GM18511 (cell line): ENCODE measurements at regions not wholly inside any gene's neighbourhood (a gene's known extent, or its start where the extent isn't known, plus 50 kb on each side); places are given as distances from the start of the nearest gene placed in this dataset.
A peak's percentile ranks its signal among the peaks of the same experiment; 100 is the strongest.
"Not testable (repeated sequence)": the region's sequence is repeated elsewhere in the genome, so short reads cannot be mapped to it uniquely, and the experiment has no call there.

Experiments used
- ATAC-seq: cut with Tn5 transposase; IDR thresholded peaks from one replicate; pipeline ENCODE4 v1.9.1; 2021; ENCODE audit warnings: mild to moderate bottlenecking, moderate library complexity; ENCODE audit not compliant: unreplicated experiment

DNA sequence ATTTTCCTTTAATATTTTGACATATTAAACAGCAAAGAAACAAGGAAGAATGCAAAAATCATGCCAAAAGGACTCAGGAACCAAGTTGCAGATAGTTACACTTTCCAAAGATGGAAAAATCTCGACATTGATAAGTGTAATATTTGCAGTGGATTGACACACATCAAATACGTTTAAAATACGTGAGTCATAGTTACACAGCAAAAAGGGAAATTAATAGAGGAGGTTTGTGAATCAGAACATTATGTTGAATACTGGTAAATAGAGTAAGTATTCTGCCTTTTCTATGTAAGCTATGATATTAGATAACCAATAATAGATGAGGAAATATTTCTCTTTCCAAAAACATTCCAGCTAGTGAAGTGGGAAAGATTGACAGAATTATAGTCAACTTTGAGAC, 1761.3 kb upstream of the IGFBP7 start:
- ATAC-seq: no peak

GRCh38 chr4:58849026-58849425, 1738.8 kb upstream of the IGFBP7 start:
- ATAC-seq: no peak

- no peak for ATAC-seq
Measured at GRCh38 chr4:58843455-58843854, 1733.3 kb upstream of the IGFBP7 start.

GRCh38 chr4:58833126-58833525, 1722.9 kb upstream of the IGFBP7 start:
- no peak for ATAC-seq

DNA sequence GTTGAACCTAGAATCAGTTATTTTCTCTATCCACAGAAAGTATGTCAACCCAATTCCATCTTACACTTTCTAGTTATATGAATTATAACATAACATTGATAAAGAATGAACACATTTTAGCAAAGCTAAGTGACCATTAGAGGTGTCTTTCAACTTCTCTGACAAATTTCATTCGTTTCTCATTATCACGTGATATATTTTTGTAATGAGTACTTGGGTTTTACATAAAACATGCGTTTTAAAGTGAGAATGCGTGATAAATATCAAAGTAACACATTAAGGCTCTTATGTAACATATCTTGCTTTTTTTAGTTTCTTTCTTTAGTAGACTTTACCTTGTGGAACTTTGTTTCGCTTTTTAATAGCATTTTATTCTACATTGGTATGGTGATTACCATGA, 1715.1 kb upstream of the IGFBP7 start:
- ATAC-seq: no peak

- ATAC-seq: not testable (repeated sequence)
Measured at GRCh38 chr4:58818560-58818959, 1708.4 kb upstream of the IGFBP7 start.

DNA sequence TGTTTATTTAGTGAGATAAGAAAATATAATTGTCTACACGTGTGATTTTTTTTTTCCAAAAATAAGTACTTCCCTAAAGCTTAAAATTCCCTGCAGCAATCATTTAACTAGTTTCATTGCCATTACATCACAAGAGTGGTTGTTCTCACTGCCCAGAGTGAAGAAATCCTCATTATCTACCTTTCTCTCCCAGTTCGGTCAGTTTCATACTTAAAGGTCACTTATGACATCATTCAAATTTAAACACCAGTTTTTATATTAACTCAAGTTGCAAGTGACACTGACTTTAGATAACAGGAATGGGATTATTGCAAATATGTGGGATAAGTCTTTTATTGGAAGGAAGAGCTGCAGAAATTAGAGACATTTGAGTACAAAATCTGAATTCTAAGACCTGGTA, 1699.8 kb upstream of the IGFBP7 start:
- no peak for ATAC-seq

- no peak for ATAC-seq
Measured at GRCh38 chr4:58809366-58809765, 1699.2 kb upstream of the IGFBP7 start.

- ATAC-seq: no peak
Measured at GRCh38 chr4:58808817-58809216, 1698.6 kb upstream of the IGFBP7 start.

DNA sequence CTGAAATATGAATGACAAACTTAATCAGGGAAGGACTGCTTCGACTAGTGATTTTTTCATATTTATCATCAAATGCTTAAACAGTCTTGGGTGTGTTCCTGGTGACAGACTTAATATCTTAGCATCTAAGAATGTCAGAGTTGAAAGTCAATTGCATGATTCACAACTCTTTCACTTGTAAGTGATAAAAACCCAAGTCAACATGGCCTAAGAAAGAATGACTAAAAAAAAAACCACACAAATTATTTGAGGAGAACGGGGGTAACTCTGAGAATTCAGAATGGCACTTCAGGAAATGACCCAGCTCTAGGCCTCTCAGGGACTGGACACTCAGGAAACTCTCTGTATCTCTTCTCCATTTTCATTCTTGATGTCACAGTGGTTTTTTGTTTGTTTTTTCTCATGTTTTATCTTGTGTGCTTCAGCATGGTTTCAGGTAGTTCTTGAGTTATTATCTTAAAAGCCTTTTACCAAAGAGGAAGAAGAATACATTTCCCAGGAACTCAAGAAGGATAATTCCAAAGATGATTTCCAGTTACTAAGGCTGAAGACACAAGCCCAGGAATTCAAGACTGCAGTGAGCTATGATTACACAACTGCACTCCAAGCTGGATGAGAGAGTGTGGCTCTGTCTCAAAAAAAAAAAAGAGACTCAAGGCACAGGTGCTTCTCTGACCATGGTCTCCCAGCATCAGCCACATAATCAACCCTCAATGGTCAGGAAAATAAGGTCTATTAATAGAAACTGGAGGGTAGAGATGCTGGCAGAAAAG, 1697.8 kb upstream of the IGFBP7 start:
- ATAC-seq: no peak

GRCh38 chr4:58776627-58777026, 1666.4 kb upstream of the IGFBP7 start:
- no peak for ATAC-seq

DNA sequence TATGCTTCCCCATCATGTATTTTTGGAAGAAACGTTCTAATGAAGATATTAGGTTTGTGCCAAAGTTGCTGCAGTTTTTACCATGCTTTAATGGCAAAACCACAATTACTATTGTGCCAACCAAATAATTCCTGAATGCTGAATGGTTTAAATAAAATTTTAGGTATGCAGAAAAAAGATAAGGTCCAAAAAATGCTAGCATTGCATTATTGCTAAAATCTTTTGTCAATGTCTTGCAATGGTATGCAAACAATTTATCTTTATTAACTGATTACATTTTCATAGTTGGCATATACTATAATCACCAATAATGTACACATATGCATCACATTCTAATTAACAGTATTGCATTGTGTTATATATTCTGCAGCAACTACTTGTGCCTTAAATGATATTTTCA, 1657.4 kb upstream of the IGFBP7 start:
- no peak for ATAC-seq

GRCh38 chr4:58766763-58767162, 1656.6 kb upstream of the IGFBP7 start:
- ATAC-seq: no peak

- no peak for ATAC-seq
Measured at GRCh38 chr4:58761563-58761962, 1651.4 kb upstream of the IGFBP7 start.

DNA sequence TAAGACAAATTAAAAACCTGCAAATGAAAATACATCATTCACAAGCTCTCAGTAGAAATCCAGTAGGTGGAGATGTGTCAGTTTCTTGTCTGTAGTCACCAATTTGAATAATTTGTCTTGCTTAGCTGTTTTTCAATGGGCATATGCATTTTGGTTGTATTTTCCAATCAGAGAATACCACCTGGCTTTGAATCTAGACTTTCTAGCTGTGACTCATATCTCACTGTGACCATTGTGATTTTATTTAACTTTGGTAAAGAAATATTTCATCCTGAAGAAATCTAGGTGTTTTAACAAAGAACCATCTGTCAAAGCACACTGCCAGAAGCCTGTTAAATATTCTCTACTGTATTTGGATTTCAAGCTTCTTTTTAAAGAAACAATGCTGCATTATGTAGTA, 1650.6 kb upstream of the IGFBP7 start:
- no peak for ATAC-seq

- no peak for ATAC-seq
Measured at GRCh38 chr4:58760100-58760499, 1649.9 kb upstream of the IGFBP7 start.

DNA sequence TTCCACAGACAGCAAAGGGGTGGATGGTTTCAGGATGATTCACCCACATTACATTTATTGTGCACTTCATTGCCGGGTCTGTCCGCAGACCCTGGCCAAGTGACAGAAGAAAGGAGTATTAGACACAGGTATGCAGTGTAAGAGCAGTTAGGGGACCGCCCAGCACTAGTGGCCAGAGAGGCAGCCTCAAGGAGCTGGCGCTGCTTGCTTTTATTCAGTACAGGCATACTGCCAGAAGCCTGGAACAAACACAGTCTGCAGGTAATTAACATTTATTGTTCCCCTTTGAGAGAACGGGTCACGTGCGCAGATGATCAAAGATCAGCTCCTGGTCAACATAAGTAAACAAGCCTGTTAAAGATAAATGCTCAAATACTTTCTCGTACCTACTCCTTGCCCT, 1639.0 kb upstream of the IGFBP7 start:
- ATAC-seq: no peak

- ATAC-seq: no peak
Measured at GRCh38 chr4:58740897-58741296, 1630.7 kb upstream of the IGFBP7 start.

DNA sequence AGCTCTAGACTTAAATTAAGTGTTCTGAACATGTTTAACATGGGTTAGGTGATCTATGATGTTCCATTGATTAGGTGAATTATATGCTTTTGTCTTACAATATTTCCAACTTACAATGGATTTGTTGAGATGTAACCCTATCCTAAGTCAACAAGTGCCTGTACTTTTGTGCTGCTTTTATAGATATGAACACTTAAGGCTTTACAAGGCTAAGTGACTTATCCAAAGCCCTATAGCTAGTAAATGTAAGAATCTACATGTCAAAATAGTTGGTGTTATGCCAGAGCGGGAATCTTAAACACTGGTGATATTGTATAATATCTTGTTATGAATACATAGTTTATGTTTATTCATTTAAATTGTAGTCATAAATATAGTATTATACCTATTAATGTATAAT, 1629.1 kb upstream of the IGFBP7 start:
- ATAC-seq: no peak

- ATAC-seq: no peak
Measured at GRCh38 chr4:58738375-58738774, 1628.2 kb upstream of the IGFBP7 start.

GRCh38 chr4:58734030-58734674, 1624.0 kb upstream of the IGFBP7 start:
- peak; percentile 66 for ATAC-seq

GRCh38 chr4:58732973-58733372, 1622.8 kb upstream of the IGFBP7 start:
- ATAC-seq: no peak

- ATAC-seq: no peak
Measured at GRCh38 chr4:58723954-58724353, 1613.8 kb upstream of the IGFBP7 start.
